K562 (cell line): ENCODE measurements at regions not wholly inside any gene's neighbourhood (a gene's known extent, or its start where the extent isn't known, plus 50 kb on each side); places are given as distances from the start of the nearest gene placed in this dataset.
"Not testable (repeated sequence)": the region's sequence is repeated elsewhere in the genome, so short reads cannot be mapped to it uniquely, and the experiment has no call there.

Source experiments
- ATAC-seq: fragments of 200-7000 bp; cut with Tn5 transposase; 3 replicates; pipeline ENCODE4 v1.9.1; 2020; ENCODE audit warnings: moderate library complexity
- BruUV-seq: library from RNA; stranded (reverse); fragments of 400-500 nt; replicated peaks from 2 replicates; lab custom pipeline; 2021; lab: Mats Ljungman, UMichigan
- CTCF ChIA-PET: fragments of 300-600 bp; formaldehyde crosslinking; extraction: SDS; loops from one replicate; lab custom pipeline; 2021; ENCODE audit warnings: low intra/inter-chr PET ratio; lab: Yijun Ruan, JAX
- POLR2A ChIA-PET: fragments of 300-600, 350-650 bp; sonication (Branson Sonifier 250); formaldehyde crosslinking; extraction: SDS; loops from one replicate; lab custom pipeline; 2021; ENCODE audit warnings: antibody characterized with exemption, inconsistent platforms; lab: Yijun Ruan, JAX
- DNase-seq, 4 experiments: peaks; one replicate each; pipeline versions ENCODE4 v3.0.0 to v3.0.0-alpha.2; 2011 to 2018; ENCODE audit warnings: low spot score in 3 of 4, mixed read lengths in 3 of 4; ENCODE audit errors: extremely low read depth in 1 of 4
- FAIRE-seq: peaks from 2 replicates; lab custom pipeline; 2011; peaks lifted over from hg19 to GRCh38; lab: Jason Lieb, UNC
- H2AFZ ChIP-seq: 2 replicates; pipeline ENCODE4 v1.6.0; 2011; ENCODE audit warnings: low read depth, low read length, control low read depth, inconsistent platforms
- H3K27ac ChIP-seq: fragments of 200-600 bp; 3 replicates; pipeline ENCODE4 v1.8.0; 2011; ENCODE audit warnings: low read depth, mild to moderate bottlenecking, control low read depth, inconsistent platforms, low read length, moderate library complexity, mixed read lengths; ENCODE audit errors: extremely low read depth
- H3K27me3 ChIP-seq, 2 experiments: fragments of 300-600 bp in 1 of 2; 2 replicates in 1 of 2; 3 replicates in 1 of 2; pipeline versions ENCODE4 v1.6.0 to v1.8.0; 2011; ENCODE audit warnings: inconsistent platforms in 2 of 2, low read length in 2 of 2, mild to moderate bottlenecking in 1 of 2, mixed read lengths in 1 of 2, moderate library complexity in 1 of 2; ENCODE audit not compliant: control insufficient read depth in 2 of 2, insufficient read depth in 2 of 2
- H3K36me3 ChIP-seq: fragments of 300-600 bp; 3 replicates; pipeline ENCODE4 v1.8.0; 2011; ENCODE audit warnings: mild to moderate bottlenecking, low read length, inconsistent platforms; ENCODE audit not compliant: control insufficient read depth, insufficient read depth
- H3K4me1 ChIP-seq, 2 experiments: fragments of 200-600 bp in 1 of 2; replicated peaks in 1 of 2; 2 replicates in 1 of 2; 3 replicates in 1 of 2; pipeline versions ENCODE4 v1.5.1 to v1.8.0; 2011; ENCODE audit warnings: inconsistent platforms in 2 of 2, low read length in 2 of 2, mild to moderate bottlenecking in 1 of 2, mixed read lengths in 1 of 2, moderate library complexity in 1 of 2; ENCODE audit not compliant: control insufficient read depth in 2 of 2, insufficient read depth in 2 of 2
- H3K4me2 ChIP-seq: 2 replicates; pipeline ENCODE4 v1.6.1; 2011; ENCODE audit warnings: low read length, control low read depth, inconsistent platforms, mixed read lengths; ENCODE audit not compliant: insufficient read depth
- H3K4me3 ChIP-seq: fragments of 200-600 bp; sonication (generic), shearing (Covaris generic); 2 replicates; pipeline ENCODE4 v1.5.1; 2016; ENCODE audit warnings: control low read depth, inconsistent platforms
- H3K79me2 ChIP-seq: fragments of 200-600 bp; 3 replicates; pipeline ENCODE4 v1.8.0; 2011; ENCODE audit warnings: low read length, inconsistent platforms; ENCODE audit not compliant: control insufficient read depth, insufficient read depth
- H3K9ac ChIP-seq, 2 experiments: 2 replicates each; pipeline versions ENCODE4 v1.6.0 to v1.6.1; 2011; ENCODE audit warnings: low read depth in 2 of 2, low read length in 2 of 2, control low read depth in 1 of 2, inconsistent platforms in 1 of 2, mild to moderate bottlenecking in 1 of 2, mixed read lengths in 1 of 2; ENCODE audit not compliant: insufficient read depth in 1 of 2
- H3K9me1 ChIP-seq: one replicate; pipeline ENCODE4 v1.6.0; 2011; ENCODE audit warnings: inconsistent platforms, mild to moderate bottlenecking, low read length, moderate library complexity; ENCODE audit not compliant: control insufficient read depth, insufficient read depth
- H3K9me3 ChIP-seq: replicated peaks from 2 replicates; pipeline ENCODE4 v1.5.1; 2011; ENCODE audit warnings: low read depth, low read length, inconsistent platforms; ENCODE audit not compliant: control insufficient read depth, insufficient read depth
- H4K20me1 ChIP-seq: replicated peaks from 2 replicates; pipeline ENCODE4 v1.6.1; 2011; ENCODE audit warnings: low read length, inconsistent platforms, mixed read lengths; ENCODE audit not compliant: control insufficient read depth, insufficient read depth
- FOXA1 ChIP-seq: fragments of 450-650 bp; IDR thresholded peaks from 2 replicates; pipeline ENCODE4 v1.6.1; 2016; ENCODE audit warnings: mild to moderate bottlenecking, borderline replicate concordance
- MAFF ChIP-seq: IDR thresholded peaks from 2 replicates; pipeline ENCODE4 v1.6.1; 2012; ENCODE audit warnings: low read length, improper control_type of control experiment
- MAFK ChIP-seq: IDR thresholded peaks from 2 replicates; pipeline ENCODE4 v1.6.1; 2011; ENCODE audit warnings: low read length, improper control_type of control experiment
- MYC ChIP-seq, 2 experiments: fragments of 250-450 bp in 1 of 2; sonication (Bioruptor Pico) in 1 of 2; IDR thresholded peaks; 2 replicates each; pipeline versions ENCODE4 v1.5.1 to v1.6.1; 2012 to 2021; ENCODE audit warnings: low read depth in 2 of 2, borderline replicate concordance in 1 of 2, improper control_type of control experiment in 1 of 2, low read length in 1 of 2, mild to moderate bottlenecking in 1 of 2, moderate library complexity in 1 of 2
- PYGO2 ChIP-seq: fragments of 450-650 bp; IDR thresholded peaks from 2 replicates; pipeline ENCODE4 v1.6.1; 2016; ENCODE audit warnings: mild to moderate bottlenecking, missing genetic modification characterization, moderate library complexity, missing compliant biosample characterization
- SMAD1 ChIP-seq: fragments of 150-350 bp; IDR thresholded peaks from 2 replicates; pipeline ENCODE4 v1.6.1; 2014; ENCODE audit warnings: low read length, low read depth; ENCODE audit not compliant: partially characterized antibody
- ZSCAN32 ChIP-seq: fragments of 450-650 bp; formaldehyde crosslinking; IDR thresholded peaks from 2 replicates; pipeline ENCODE4 v1.4.0; 2020; ENCODE audit warnings: mild to moderate bottlenecking, moderate library complexity
- WGBS: fragments of 100-300 bp; shearing (Covaris generic); methylation state at CpG from one replicate; pipeline ENCODE4 v1.1.6; 2016; ENCODE audit warnings: low coverage, mixed read lengths; ENCODE audit not compliant: insufficient coverage; ENCODE audit errors: missing lambda C conversion rate; 5-methylcytosine and 5-hydroxymethylcytosine counted together
- in situ Hi-C: fragments of 300-500 bp; cut with MboI; formaldehyde crosslinking; loops from 4 replicates; pipeline ENCODE4 v1.15.0; 2018; ENCODE audit warnings: inconsistent platforms, mixed read lengths
- intact Hi-C: fragments of 100-400 bp; cut with micrococcal nuclease; formaldehyde crosslinking; loops from 2 replicates; pipeline ENCODE4 v1.14.2; 2022

- no peak for TF ChIP-seq FOXA1
- TF ChIP-seq MYC (IDR thresholded peaks at IDR 0.05; ENCODE audit: low read depth, low read length), result no peak
- no peak for TF ChIP-seq MYC (CRISPR knock-in tag; IDR thresholded peaks at IDR 0.05; ENCODE audit: borderline replicate concordance, low read depth)
- peak; percentile 73 for TF ChIP-seq MAFF
- TF ChIP-seq PYGO2 (tag), result no peak
- no peak for TF ChIP-seq SMAD1
- TF ChIP-seq MAFK, result peak; percentile 80
- TF ChIP-seq ZSCAN32 (CRISPR knock-in tag), result no peak
These were observed 195.9 kb downstream of the ANKRD60 start (continued) for GRCh38 chr20:58032599-58032998.

GRCh38 chr20:58031350-58031749 lies 197.1 kb downstream of the ANKRD60 start:
- intact Hi-C loops, ATAC-seq, H3K9me1 ChIP-seq, H3K27ac ChIP-seq, H3K4me3 ChIP-seq, POLR2A ChIA-PET, H3K9me3 ChIP-seq, DNase-seq, BruUV-seq, H4K20me1 ChIP-seq, H3K9ac ChIP-seq, FAIRE-seq, CTCF ChIA-PET, H3K36me3 ChIP-seq, H2AFZ ChIP-seq, in situ Hi-C loops, H3K4me2 ChIP-seq, H3K79me2 ChIP-seq, H3K27me3 ChIP-seq, H3K4me1 ChIP-seq: not testable (repeated sequence)
- WGBS, result under 1% methylated on average over 7 of the region's 7 CpGs
